Stimulated activated memory B cell treated with anti-CD40 and anti-IgM and Interleukin-4, amounts not matched to agents 10 μg/mL and 1 μg/mL and 100 μg/mL, for 72 hours (primary cell): ENCODE measurements at regions not wholly inside any gene's neighbourhood (a gene's known extent, or its start where the extent isn't known, plus 50 kb on each side); places are given as distances from the start of the nearest gene placed in this dataset.
"Not testable (repeated sequence)": the region's sequence is repeated elsewhere in the genome, so short reads cannot be mapped to it uniquely, and the experiment has no call there.

Experiments
- ATAC-seq: fragments of 150-1000 bp; cut with Tn5 transposase; 2 replicates; pipeline ENCODE4 v1.10.0; 2021
- H3K27ac Mint-ChIP-seq: one replicate; pipeline ENCODE4 v1.8.0; 2022; ENCODE audit warnings: mild to moderate bottlenecking, mixed read lengths
- H3K27me3 Mint-ChIP-seq: one replicate; pipeline ENCODE4 v1.8.0; 2022; ENCODE audit warnings: mixed read lengths
- H3K36me3 Mint-ChIP-seq: one replicate; pipeline ENCODE4 v1.8.0; 2022; ENCODE audit warnings: mixed read lengths
- H3K4me1 Mint-ChIP-seq: one replicate; pipeline ENCODE4 v1.8.0; 2022; ENCODE audit warnings: mixed read lengths
- H3K4me3 Mint-ChIP-seq: one replicate; pipeline ENCODE4 v1.8.0; 2022; ENCODE audit warnings: mild to moderate bottlenecking, moderate library complexity, mixed read lengths
- H3K9me3 Mint-ChIP-seq: one replicate; pipeline ENCODE4 v1.8.0; 2022; ENCODE audit warnings: mixed read lengths

GRCh38 chr12:116327992-116328391 is 50.5 kb upstream of the MED13L start:
- H3K27ac Mint-ChIP-seq, H3K36me3 Mint-ChIP-seq, H3K27me3 Mint-ChIP-seq: not testable (repeated sequence)

DNA sequence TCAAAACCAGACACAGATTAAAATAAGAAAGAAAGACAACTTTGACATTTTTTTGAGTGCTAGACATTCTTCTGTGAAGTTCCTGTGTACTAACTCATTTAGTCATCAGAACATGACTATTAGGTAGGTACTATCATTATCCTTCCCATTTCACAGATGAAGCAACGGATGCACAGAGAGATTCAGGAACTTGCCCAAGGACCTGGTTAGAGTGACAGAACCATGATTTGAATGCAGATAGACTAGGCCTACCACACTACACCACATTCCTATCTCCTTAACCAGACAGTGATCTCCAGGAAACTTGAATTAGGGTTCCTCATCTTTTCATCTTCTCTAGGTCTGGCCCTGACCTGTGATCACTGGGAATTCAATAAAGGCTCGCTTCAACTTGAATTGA is 54.4 kb upstream of the MED13L start:
- Mint-ChIP-seq H3K4me1 (peaks cover 30% of the 10 kb centered on the region), H3K27me3 (no peaks in the 10 kb centered on the region), H3K9me3 (peaks cover 2% of the 10 kb centered on the region), H3K4me3 (no peak overlapping the region), H3K36me3 (no peaks in the 10 kb centered on the region), H3K27ac (peak overlapping the region; percentile 40)
- no peak for ATAC-seq

More at GRCh38 chr12:116327992-116328391, 50.5 kb upstream of the MED13L start:
- H3K4me1 Mint-ChIP-seq = peaks cover 23% of the 10 kb centered on the region
- not testable (repeated sequence) for ATAC-seq, H3K9me3 Mint-ChIP-seq, H3K4me3 Mint-ChIP-seq

DNA sequence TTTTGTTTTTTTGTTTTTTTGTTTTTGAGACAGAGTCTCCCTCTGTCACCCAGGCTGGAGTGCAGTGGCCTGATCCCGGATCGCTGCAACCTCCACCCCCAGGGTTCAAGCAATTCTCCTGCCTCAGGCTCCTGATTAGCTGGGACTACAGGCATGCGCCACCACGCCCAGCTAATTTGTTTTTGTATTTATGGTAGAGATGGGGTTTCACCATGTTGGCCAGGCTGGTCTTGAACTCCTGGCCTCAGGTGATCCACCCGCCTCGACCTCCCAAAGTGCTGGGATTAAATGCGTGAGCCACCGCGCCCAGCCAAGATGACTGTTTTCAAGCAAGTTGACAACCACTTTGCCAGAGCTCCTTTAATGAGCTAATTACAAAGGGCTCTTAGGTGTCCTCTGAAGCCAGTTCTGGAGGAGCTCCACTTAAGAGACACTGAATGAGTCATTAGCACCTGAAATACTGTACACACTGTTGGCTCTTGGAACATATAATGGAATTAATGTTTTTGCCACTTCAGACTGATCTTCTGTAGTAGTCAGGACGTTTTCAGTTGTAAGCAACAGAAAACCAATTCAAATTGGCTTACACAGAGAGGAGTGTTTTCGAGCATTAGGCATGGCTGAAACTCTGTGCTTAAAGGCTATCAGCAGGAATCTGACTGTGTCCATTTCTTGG is 55.4 kb upstream of the MED13L start:
- Mint-ChIP-seq H3K27me3 (no peaks in the 10 kb centered on the region), H3K27ac (peak overlapping the region; percentile 65), H3K4me1 (peaks cover 40% of the 10 kb centered on the region), H3K9me3 (peaks cover 2% of the 10 kb centered on the region), H3K4me3 (no peak overlapping the region), H3K36me3 (no peaks in the 10 kb centered on the region)
- ATAC-seq = no peak

DNA sequence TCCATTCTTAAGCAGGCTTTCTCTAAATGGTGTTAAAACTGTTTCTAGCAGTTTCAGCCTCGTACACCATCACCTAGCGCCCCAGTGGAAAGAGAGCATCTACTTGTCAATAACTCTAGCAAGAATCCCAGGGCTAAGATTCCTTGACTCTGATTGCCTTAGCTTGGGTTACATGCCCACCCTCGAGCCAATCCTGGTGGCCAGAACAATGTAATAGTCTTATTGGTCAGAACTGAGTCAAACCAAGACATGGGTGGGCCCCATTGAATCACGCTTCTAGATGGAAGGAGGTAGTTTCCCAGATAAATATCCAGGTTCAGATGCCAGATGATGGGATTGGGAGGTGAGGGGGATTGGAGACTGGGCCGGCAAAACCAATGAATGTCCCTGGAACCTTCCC is 55.9 kb upstream of the MED13L start:
- H3K9me3 Mint-ChIP-seq = peaks cover 2% of the 10 kb centered on the region
- no peaks in the 10 kb centered on the region for H3K27me3 Mint-ChIP-seq
- no peaks in the 10 kb centered on the region for H3K36me3 Mint-ChIP-seq
- H3K27ac Mint-ChIP-seq = peak overlapping the region; percentile 65
- H3K4me3 Mint-ChIP-seq = no peak overlapping the region
- H3K4me1 Mint-ChIP-seq = peaks cover 46% of the 10 kb centered on the region
- ATAC-seq = no peak

GRCh38 chr12:116336542-116337065 is 59.1 kb upstream of the MED13L start:
- H3K27ac Mint-ChIP-seq = peak overlapping the region; percentile 95

GRCh38 chr12:116337312-116337711 is 59.8 kb upstream of the MED13L start:
- Mint-ChIP-seq H3K27ac (peak overlapping the region; percentile 95), H3K27me3 (no peaks in the 10 kb centered on the region), H3K36me3 (no peaks in the 10 kb centered on the region), H3K4me1 (peaks cover 75% of the 10 kb centered on the region), H3K9me3 (peaks cover 5% of the 10 kb centered on the region), H3K4me3 (peak overlapping the region; percentile 73)
- ATAC-seq = no peak

More at GRCh38 chr12:116336542-116337065, 59.1 kb upstream of the MED13L start:
- H3K27me3 Mint-ChIP-seq = no peaks in the 10 kb centered on the region
- H3K36me3 Mint-ChIP-seq = no peaks in the 10 kb centered on the region
- peaks cover 75% of the 10 kb centered on the region for H3K4me1 Mint-ChIP-seq
- ATAC-seq = peak; percentile 97
- peaks cover 2% of the 10 kb centered on the region for H3K9me3 Mint-ChIP-seq
- H3K4me3 Mint-ChIP-seq = peak overlapping the region; percentile 73

DNA sequence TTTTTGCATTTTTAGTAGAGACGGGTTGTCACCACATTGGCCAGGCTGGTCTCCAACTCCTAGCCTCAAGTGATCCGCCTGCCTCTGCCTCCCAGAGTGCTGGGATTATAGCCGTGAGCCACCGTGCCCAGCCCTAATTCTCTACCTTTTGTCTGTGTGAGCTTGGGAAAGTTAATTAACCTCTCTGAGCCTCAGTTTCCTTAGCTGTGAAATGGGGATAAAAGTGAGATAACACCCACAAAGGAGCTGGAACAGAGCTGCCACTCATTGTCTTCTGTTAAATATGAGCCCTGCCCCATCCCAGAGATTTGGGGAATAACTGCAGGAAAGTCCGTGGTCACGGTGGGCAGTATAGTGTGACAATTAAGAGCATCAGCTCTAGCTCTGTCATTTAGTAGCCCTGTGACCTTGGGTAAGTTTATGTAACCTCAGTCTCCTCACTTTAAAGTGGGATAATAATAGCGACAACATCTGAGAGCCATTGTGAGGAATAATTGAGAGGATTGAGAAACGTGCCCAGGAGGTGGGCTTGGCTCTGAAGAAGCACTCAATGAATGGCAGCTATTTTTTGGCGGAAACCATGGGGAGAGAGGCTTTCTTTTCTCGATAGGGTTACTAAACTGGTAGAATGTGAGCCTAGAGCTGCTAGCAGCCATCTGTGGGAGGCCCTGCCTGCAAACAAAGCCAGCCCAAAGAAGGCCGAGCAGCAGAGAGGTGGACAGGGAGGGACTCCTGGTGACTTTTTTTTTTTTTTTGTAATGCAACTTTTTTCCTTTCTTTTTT is 60.8 kb upstream of the MED13L start:
- ATAC-seq = no peak
- peaks cover 5% of the 10 kb centered on the region for H3K9me3 Mint-ChIP-seq
- peak overlapping the region; percentile 95 for H3K27ac Mint-ChIP-seq
- H3K36me3 Mint-ChIP-seq = no peaks in the 10 kb centered on the region
- no peaks in the 10 kb centered on the region for H3K27me3 Mint-ChIP-seq
- peaks cover 76% of the 10 kb centered on the region for H3K4me1 Mint-ChIP-seq
- no peak overlapping the region for H3K4me3 Mint-ChIP-seq

- ATAC-seq = no peak
- H3K36me3 Mint-ChIP-seq = no peaks in the 10 kb centered on the region
- H3K27ac Mint-ChIP-seq = peak overlapping the region; percentile 95
- no peaks in the 10 kb centered on the region for H3K27me3 Mint-ChIP-seq
- H3K4me1 Mint-ChIP-seq = peaks cover 73% of the 10 kb centered on the region
- no peak overlapping the region for H3K4me3 Mint-ChIP-seq
- peaks cover 5% of the 10 kb centered on the region for H3K9me3 Mint-ChIP-seq
Observed at GRCh38 chr12:116339062-116339461, 61.6 kb upstream of the MED13L start.

DNA sequence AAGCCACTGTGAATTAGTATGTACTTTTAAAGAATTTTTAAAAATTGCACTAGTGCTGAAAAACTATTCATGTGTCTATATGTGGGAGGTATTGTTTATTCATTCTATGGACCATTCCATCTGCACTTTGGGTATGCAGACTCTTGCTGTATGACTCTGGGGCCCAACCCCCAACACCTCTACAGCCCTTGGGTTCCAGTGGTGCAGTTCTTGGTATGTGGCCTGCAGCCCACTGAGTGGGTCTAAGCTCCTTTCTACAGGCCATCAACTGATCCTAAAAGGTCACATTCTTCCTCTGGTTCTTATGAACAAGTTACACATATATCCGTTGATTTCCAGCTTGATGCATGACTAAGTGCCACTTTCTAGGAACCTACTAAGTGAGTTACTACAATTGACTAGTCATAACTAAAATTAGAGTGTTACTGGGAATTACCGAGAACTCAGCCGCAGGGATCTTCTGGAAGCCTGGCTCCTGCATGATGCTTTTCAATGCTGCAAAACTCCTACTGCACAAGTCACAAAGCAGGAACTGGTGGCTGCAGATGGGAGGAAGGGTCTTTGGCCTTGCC is 62.4 kb upstream of the MED13L start:
- H3K27ac Mint-ChIP-seq = no peak overlapping the region
- peaks cover 8% of the 10 kb centered on the region for H3K9me3 Mint-ChIP-seq
- no peak overlapping the region for H3K4me3 Mint-ChIP-seq
- no peaks in the 10 kb centered on the region for H3K36me3 Mint-ChIP-seq
- H3K27me3 Mint-ChIP-seq = no peaks in the 10 kb centered on the region
- ATAC-seq = no peak
- peaks cover 72% of the 10 kb centered on the region for H3K4me1 Mint-ChIP-seq

- peaks cover 6% of the 10 kb centered on the region for H3K9me3 Mint-ChIP-seq
Observed at GRCh38 chr12:116343331-116343884, 65.9 kb upstream of the MED13L start.

DNA sequence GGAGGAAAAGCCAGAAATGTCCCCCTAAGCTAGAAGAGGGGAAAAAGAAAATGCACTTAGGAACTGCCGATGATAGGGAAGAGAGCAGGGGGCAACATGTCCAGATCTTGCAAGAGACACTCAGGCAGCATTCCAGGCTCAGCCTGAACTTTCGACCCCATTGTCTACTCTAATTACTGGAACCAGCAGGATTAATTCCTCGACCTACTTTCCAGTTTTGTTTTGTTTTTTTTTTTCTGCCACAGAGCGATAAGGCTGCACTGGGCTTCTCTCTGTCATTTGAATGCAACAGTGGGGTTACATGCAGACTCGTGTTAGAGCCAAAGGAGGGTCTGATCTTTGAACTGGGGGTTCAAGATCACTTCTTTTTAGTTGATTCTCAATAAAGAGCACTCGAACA is 68.7 kb upstream of the MED13L start:
- Mint-ChIP-seq H3K36me3 (no peaks in the 10 kb centered on the region), H3K9me3 (peaks cover 6% of the 10 kb centered on the region), H3K27me3 (no peaks in the 10 kb centered on the region), H3K4me1 (peaks cover 25% of the 10 kb centered on the region), H3K4me3 (no peak overlapping the region), H3K27ac (no peak overlapping the region)
- ATAC-seq = no peak

More at GRCh38 chr12:116343331-116343884, 65.9 kb upstream of the MED13L start:
- no peaks in the 10 kb centered on the region for H3K27me3 Mint-ChIP-seq
- H3K36me3 Mint-ChIP-seq = no peaks in the 10 kb centered on the region
- H3K4me3 Mint-ChIP-seq = no peak overlapping the region
- no peak for ATAC-seq
- H3K4me1 Mint-ChIP-seq = peaks cover 43% of the 10 kb centered on the region
- H3K27ac Mint-ChIP-seq = peak overlapping the region; percentile 24

GRCh38 chr12:116346741-116347140 is 69.2 kb upstream of the MED13L start:
- Mint-ChIP-seq H3K27me3 (no peaks in the 10 kb centered on the region), H3K4me3 (no peak overlapping the region), H3K36me3 (no peaks in the 10 kb centered on the region), H3K4me1 (peaks cover 24% of the 10 kb centered on the region), H3K27ac (no peak overlapping the region), H3K9me3 (peaks cover 6% of the 10 kb centered on the region)
- ATAC-seq = no peak

DNA sequence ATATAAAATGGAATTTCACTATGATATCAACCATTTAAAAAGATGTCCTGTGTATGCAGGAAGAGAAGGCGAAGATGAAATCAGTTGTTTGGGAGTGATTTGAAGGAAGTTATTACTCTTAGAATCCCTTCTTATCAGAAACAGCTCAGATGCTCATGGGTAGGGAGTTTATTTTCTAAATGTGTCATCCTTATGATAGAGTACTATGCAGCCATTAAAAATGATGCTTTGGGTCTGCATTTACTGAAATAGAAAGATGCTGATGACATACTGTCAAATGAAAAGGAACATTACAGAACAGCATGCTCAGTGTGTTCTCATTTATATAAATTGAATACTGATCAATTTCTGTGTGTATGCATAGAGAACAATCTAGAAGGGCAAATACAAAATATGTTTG is 69.8 kb upstream of the MED13L start:
- ATAC-seq = no peak

DNA sequence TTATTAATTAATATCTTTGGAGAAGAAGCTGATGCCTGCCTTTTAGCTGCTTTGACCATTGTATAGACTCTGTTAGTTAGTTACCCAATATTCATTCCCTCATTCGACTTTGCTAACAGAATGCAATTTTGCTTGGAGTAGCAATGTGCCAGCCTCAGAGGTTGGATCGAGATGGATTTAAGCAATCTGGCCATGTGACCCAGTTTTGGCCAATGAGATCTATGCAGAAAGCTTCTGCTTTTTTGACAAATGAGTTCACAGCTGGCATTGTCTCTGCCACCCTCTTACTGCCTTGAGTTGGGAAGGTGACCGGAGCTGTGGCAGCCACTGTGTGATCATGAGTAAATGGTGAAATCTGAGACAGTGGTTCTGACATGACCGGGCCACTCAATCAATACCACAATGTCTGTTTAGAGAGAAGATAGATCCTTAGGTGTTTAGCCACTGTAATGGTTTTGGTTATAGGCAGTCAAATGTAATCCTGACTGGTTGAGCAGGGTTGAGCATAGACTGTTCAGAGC is 74.9 kb upstream of the MED13L start:
- H3K9me3 Mint-ChIP-seq = no peaks in the 10 kb centered on the region
- no peak overlapping the region for H3K4me3 Mint-ChIP-seq
- H3K4me1 Mint-ChIP-seq = peaks cover 14% of the 10 kb centered on the region
- ATAC-seq = no peak
- no peak overlapping the region for H3K27ac Mint-ChIP-seq
- no peaks in the 10 kb centered on the region for H3K27me3 Mint-ChIP-seq
- H3K36me3 Mint-ChIP-seq = no peaks in the 10 kb centered on the region

More for the DNA sequence above, 69.8 kb upstream of the MED13L start:
- H3K4me1 Mint-ChIP-seq = peaks cover 24% of the 10 kb centered on the region
- H3K9me3 Mint-ChIP-seq = peaks cover 4% of the 10 kb centered on the region
- no peak overlapping the region for H3K27ac Mint-ChIP-seq
- H3K36me3 Mint-ChIP-seq = no peaks in the 10 kb centered on the region
- no peak overlapping the region for H3K4me3 Mint-ChIP-seq
- no peaks in the 10 kb centered on the region for H3K27me3 Mint-ChIP-seq

- H3K4me3 Mint-ChIP-seq = no peak overlapping the region
- H3K36me3 Mint-ChIP-seq = no peaks in the 10 kb centered on the region
- peaks cover 19% of the 10 kb centered on the region for H3K4me1 Mint-ChIP-seq
- no peak for ATAC-seq
- H3K27me3 Mint-ChIP-seq = no peaks in the 10 kb centered on the region
- no peaks in the 10 kb centered on the region for H3K9me3 Mint-ChIP-seq
- H3K27ac Mint-ChIP-seq = no peak overlapping the region
Observed at GRCh38 chr12:116353958-116354357, 76.5 kb upstream of the MED13L start.
